ENCODE measurements at regions not wholly inside any gene's neighbourhood (a gene's known extent, or its start where the extent isn't known, plus 50 kb on each side); places are given as distances from the start of the nearest gene placed in this dataset.

- ATAC-seq: no peak
- no TSS peak for BruUV-seq (replicated peaks)
- POLR2A ChIA-PET: interaction anchor here (0.6 kb wide), 1 partner anchor 1363 kb away, joined by 3 read pairs; no protein-coding TSS in a partner anchor
These were observed 273.9 kb upstream of the ZFHX3 start for GRCh38 chr16:73321853-73322252.

More at GRCh38 chr16:73321853-73322252, 273.9 kb upstream of the ZFHX3 start:
- no peaks in the 10 kb centered on the region for H4K20me1 ChIP-seq (ENCODE audit: control insufficient read depth, insufficient read depth)
- no peaks in the 10 kb centered on the region for H3K9me3 ChIP-seq (replicated peaks; ENCODE audit: control insufficient read depth, insufficient read depth, low read length)
- no peak overlapping the region for H2AFZ ChIP-seq (ENCODE audit: control insufficient read depth, low read depth, low read length)
- no peak overlapping the region for H3K4me3 ChIP-seq
- no peak overlapping the region for H3K27ac ChIP-seq (ENCODE audit: control insufficient read depth, insufficient read depth)
- ChIA-PET CTCF (no interaction called here), SMC1A (ENCODE audit: uncharacterized antibody, unreplicated experiment) (interaction anchor here (0.8 kb wide), 1 partner anchor 50 kb away, joined by 4 read pairs; no protein-coding TSS in a partner anchor), RAD21 (ENCODE audit: unreplicated experiment) (no interaction called here)
- H3K9ac ChIP-seq (ENCODE audit: control insufficient read depth, insufficient read depth, low read length): no peak overlapping the region
- intact Hi-C loops (cut with micrococcal nuclease; ENCODE audit: unreplicated experiment): no loop called here
- H3K4me1 ChIP-seq (ENCODE audit: control insufficient read depth, insufficient read depth, low read length): no peaks in the 10 kb centered on the region
- no peak overlapping the region for H3K4me2 ChIP-seq (ENCODE audit: control insufficient read depth, insufficient read depth)
- FAIRE-seq: no peak
- H3K27me3 ChIP-seq (replicated peaks in 1 of 2; ENCODE audit: control insufficient read depth in 2 of 2, insufficient read depth in 2 of 2, low read length in 1 of 2): no peaks in the 10 kb centered on the region
- H3K79me2 ChIP-seq (ENCODE audit: control insufficient read depth, insufficient read depth, low read length): no peaks in the 10 kb centered on the region
- no peaks in the 10 kb centered on the region for H3K36me3 ChIP-seq (ENCODE audit: control insufficient read depth in 2 of 2, insufficient read depth in 2 of 2, low read length in 1 of 2)
- no peak for TF ChIP-seq EZH2 (IDR thresholded peaks at IDR 0.05; ENCODE audit: borderline replicate concordance, control insufficient read depth, low read depth, low read length)
- TF ChIP-seq ZBTB33 (IDR thresholded peaks at IDR 0.05): no peak
- TF ChIP-seq MTA3 (IDR thresholded peaks at IDR 0.05; ENCODE audit: borderline replicate concordance, low read length): no peak
- TF ChIP-seq TCF7 (IDR thresholded peaks at IDR 0.05; ENCODE audit: borderline replicate concordance): no peak
- TF ChIP-seq BRCA1 (IDR thresholded peaks at IDR 0.05; ENCODE audit: low read depth, low read length): no peak
- TF ChIP-seq JUNB (IDR thresholded peaks at IDR 0.05): no peak
- TF ChIP-seq MEF2A (IDR thresholded peaks at IDR 0.05; ENCODE audit: insufficient read depth, low read depth, low read length): no peak
- TF ChIP-seq EP300 (IDR thresholded peaks at IDR 0.05; ENCODE audit: borderline replicate concordance in 1 of 2, control insufficient read depth in 1 of 2, low read depth in 2 of 2, low read length in 2 of 2): no peak
- TF ChIP-seq BACH1 (IDR thresholded peaks at IDR 0.05; ENCODE audit: borderline replicate concordance): no peak
- no peak for TF ChIP-seq ZBTB4 (CRISPR knock-in tag; IDR thresholded peaks at IDR 0.05)
- TF ChIP-seq NR2F1 (conservative IDR thresholded peaks at IDR 0.05): no peak
- in situ Hi-C loops (cut with MboI): no loop called here
- WGBS (ENCODE audit: insufficient coverage, insufficient replicate concordance, low lambda C conversion rate, missing lambda C conversion rate): 34% methylated on average over 8 of the region's 8 CpGs
- no peak for DNase-seq (ENCODE audit: low read depth, low spot score)
